ENCODE measurements at regions not wholly inside any gene's neighbourhood (a gene's known extent, or its start where the extent isn't known, plus 50 kb on each side); places are given as distances from the start of the nearest gene placed in this dataset.

GRCh38 chr10:8181496-8182157, 127.1 kb downstream of the GATA3 start:
- Histone ChIP-seq H3K36me3 (ENCODE audit: insufficient read depth, low read length) (no peaks in the 10 kb centered on the region), H2AFZ (ENCODE audit: low read length) (no peak overlapping the region), H3K27ac (ENCODE audit: low read depth, low read length, poor library complexity, severe bottlenecking) (no peak overlapping the region), H3K4me1 (ENCODE audit: insufficient read depth, low read length, severe bottlenecking) (no peaks in the 10 kb centered on the region), H3K9ac (ENCODE audit: low read length) (no peak overlapping the region), H3K9me3 (ENCODE audit: low read length) (no peaks in the 10 kb centered on the region), H3K4me2 (ENCODE audit: low read length) (no peak overlapping the region), H4K20me1 (ENCODE audit: insufficient read depth, low read length) (no peaks in the 10 kb centered on the region), H3K4me3 (ENCODE audit: low read depth, low read length, poor library complexity, severe bottlenecking) (no peak overlapping the region), H3K27me3 (ENCODE audit: insufficient read depth, low read length) (no peaks in the 10 kb centered on the region), H3F3A (ENCODE audit: insufficient read depth, low read length) (no peaks in the 10 kb centered on the region), H3K79me2 (ENCODE audit: insufficient read depth, low read length) (no peaks in the 10 kb centered on the region), H3K9me2 (ENCODE audit: low read depth, low read length) (no peaks in the 10 kb centered on the region)
- TF ChIP-seq CTCF (IDR thresholded peaks at IDR 0.05; ENCODE audit: low read length), result no peak
- no peak for TF ChIP-seq EZH2 (IDR thresholded peaks at IDR 0.05; ENCODE audit: borderline replicate concordance, low read length)

- Histone ChIP-seq H3K9me3 (ENCODE audit: low read length) (no peaks in the 10 kb centered on the region), H3K36me3 (ENCODE audit: insufficient read depth, low read length) (no peaks in the 10 kb centered on the region), H3F3A (ENCODE audit: insufficient read depth, low read length) (no peaks in the 10 kb centered on the region), H3K9ac (ENCODE audit: low read length) (no peak overlapping the region), H3K27ac (ENCODE audit: low read depth, low read length, poor library complexity, severe bottlenecking) (no peak overlapping the region), H3K27me3 (ENCODE audit: insufficient read depth, low read length) (no peaks in the 10 kb centered on the region), H3K9me2 (ENCODE audit: low read depth, low read length) (no peaks in the 10 kb centered on the region), H3K4me1 (ENCODE audit: insufficient read depth, low read length, severe bottlenecking) (no peaks in the 10 kb centered on the region), H3K4me2 (ENCODE audit: low read length) (no peak overlapping the region), H3K79me2 (ENCODE audit: insufficient read depth, low read length) (no peaks in the 10 kb centered on the region), H2AFZ (ENCODE audit: low read length) (no peak overlapping the region), H4K20me1 (ENCODE audit: insufficient read depth, low read length) (no peaks in the 10 kb centered on the region), H3K4me3 (ENCODE audit: low read depth, low read length, poor library complexity, severe bottlenecking) (no peak overlapping the region)
- TF ChIP-seq CTCF (IDR thresholded peaks at IDR 0.05; ENCODE audit: low read length) (no peak), EZH2 (IDR thresholded peaks at IDR 0.05; ENCODE audit: borderline replicate concordance, low read length) (no peak)
Observed at GRCh38 chr10:8182806-8183205, 128.3 kb downstream of the GATA3 start.

DNA sequence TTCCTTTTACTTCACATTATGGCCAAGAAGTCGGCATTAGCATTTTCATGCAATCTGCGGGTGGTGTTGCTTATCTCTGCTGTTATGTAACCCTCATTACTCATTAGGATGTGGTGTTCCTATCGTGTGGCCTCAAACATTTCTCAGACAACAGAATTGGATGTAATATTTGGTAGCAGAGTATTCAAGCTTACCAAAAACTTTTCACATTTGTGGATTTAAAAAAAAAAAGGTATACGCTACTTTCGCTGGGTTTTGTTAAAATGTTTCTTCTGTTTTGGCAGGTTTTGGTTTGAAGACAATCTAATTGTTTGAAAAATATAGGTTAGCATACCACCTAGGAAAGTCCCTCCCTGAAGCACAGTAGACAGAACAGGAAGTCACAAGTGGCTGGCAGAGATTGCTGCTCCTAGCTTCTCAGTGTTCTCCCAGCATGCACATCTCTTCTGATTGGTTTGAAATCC, 128.8 kb downstream of the GATA3 start:
- H3K9me2 ChIP-seq (ENCODE audit: low read depth, low read length), result no peaks in the 10 kb centered on the region
- no peak overlapping the region for H3K4me2 ChIP-seq (ENCODE audit: low read length)
- TF ChIP-seq CTCF (IDR thresholded peaks at IDR 0.05; ENCODE audit: low read length), result no peak
- no peak for TF ChIP-seq EZH2 (IDR thresholded peaks at IDR 0.05; ENCODE audit: borderline replicate concordance, low read length)
- no peaks in the 10 kb centered on the region for H3K9me3 ChIP-seq (ENCODE audit: low read length)
- no peak overlapping the region for H3K9ac ChIP-seq (ENCODE audit: low read length)
- no peaks in the 10 kb centered on the region for H3K36me3 ChIP-seq (ENCODE audit: insufficient read depth, low read length)
- no peaks in the 10 kb centered on the region for H3K4me1 ChIP-seq (ENCODE audit: insufficient read depth, low read length, severe bottlenecking)
- no peaks in the 10 kb centered on the region for H3F3A ChIP-seq (ENCODE audit: insufficient read depth, low read length)
- H2AFZ ChIP-seq (ENCODE audit: low read length), result no peak overlapping the region
- no peaks in the 10 kb centered on the region for H3K27me3 ChIP-seq (ENCODE audit: insufficient read depth, low read length)
- H3K27ac ChIP-seq (ENCODE audit: low read depth, low read length, poor library complexity, severe bottlenecking), result no peak overlapping the region
- no peaks in the 10 kb centered on the region for H4K20me1 ChIP-seq (ENCODE audit: insufficient read depth, low read length)
- H3K4me3 ChIP-seq (ENCODE audit: low read depth, low read length, poor library complexity, severe bottlenecking), result no peak overlapping the region
- H3K79me2 ChIP-seq (ENCODE audit: insufficient read depth, low read length), result no peaks in the 10 kb centered on the region
